NCI-H2107 treated with DMSO at 0.1 percent for 48 hours (cell line): ENCODE measurements at regions not wholly inside any gene's neighbourhood (a gene's known extent, or its start where the extent isn't known, plus 50 kb on each side); places are given as distances from the start of the nearest gene placed in this dataset.
"Not testable (repeated sequence)": the region's sequence is repeated elsewhere in the genome, so short reads cannot be mapped to it uniquely, and the experiment has no call there.

ENCODE experiments used
- DNase-seq: peaks from one replicate; lab custom pipeline; 2025; ENCODE audit not compliant: unreplicated experiment; lab: John Stamatoyannopoulos, UW

GRCh38 chr6:48638796-48639195, 527.8 kb upstream of the PTCHD4 start:
- not testable (repeated sequence) for DNase-seq

DNA sequence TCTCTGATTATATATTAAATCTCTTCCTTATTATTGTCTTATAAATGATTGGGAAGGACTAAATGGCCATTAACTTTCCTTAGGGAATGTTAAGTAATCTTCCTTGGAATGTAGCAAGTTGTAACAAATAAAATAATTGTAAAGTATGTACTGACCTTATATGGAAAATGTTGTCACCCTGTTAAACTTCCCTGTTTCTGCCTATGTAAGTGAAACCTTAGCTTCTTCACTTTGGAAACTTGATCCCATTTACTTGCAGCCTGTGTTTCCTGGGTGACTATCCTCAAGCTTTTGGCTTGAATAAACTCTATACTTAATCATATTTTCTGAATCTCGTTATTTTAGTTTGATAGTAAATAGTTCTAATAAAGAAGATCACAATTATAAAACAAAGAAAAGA, 519.5 kb upstream of the PTCHD4 start:
- DNase-seq, result no peak

- DNase-seq, result no peak
These were observed 517.3 kb upstream of the PTCHD4 start for GRCh38 chr6:48628316-48628715.

- DNase-seq, result no peak
These were observed 515.4 kb upstream of the PTCHD4 start for GRCh38 chr6:48626421-48626820.

DNA sequence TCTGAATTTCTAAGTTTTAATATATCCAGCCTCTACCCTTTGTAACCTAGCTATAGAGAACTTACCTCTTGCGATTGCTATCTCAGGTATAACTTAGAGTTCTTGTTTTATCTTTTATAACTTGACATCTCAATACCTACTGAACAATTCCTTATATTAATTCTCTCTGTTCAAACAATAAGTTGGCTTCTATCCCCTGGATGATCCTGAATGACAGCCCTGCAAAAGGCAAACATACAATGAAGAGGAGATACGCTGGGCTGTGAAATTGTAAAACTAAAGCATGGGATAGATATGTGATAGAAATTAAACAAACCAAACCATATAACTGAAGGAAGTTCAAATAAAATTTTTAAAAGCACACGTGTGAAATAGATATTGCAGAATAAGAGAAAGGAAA, 513.6 kb upstream of the PTCHD4 start:
- no peak for DNase-seq

GRCh38 chr6:48619771-48620170, 508.8 kb upstream of the PTCHD4 start:
- no peak for DNase-seq

- no peak for DNase-seq
These were observed 504.0 kb upstream of the PTCHD4 start for GRCh38 chr6:48615041-48615440.

- DNase-seq, result no peak
These were observed 503.3 kb upstream of the PTCHD4 start for GRCh38 chr6:48614326-48614725.

GRCh38 chr6:48613231-48613949, 502.4 kb upstream of the PTCHD4 start:
- DNase-seq, result no peak

DNA sequence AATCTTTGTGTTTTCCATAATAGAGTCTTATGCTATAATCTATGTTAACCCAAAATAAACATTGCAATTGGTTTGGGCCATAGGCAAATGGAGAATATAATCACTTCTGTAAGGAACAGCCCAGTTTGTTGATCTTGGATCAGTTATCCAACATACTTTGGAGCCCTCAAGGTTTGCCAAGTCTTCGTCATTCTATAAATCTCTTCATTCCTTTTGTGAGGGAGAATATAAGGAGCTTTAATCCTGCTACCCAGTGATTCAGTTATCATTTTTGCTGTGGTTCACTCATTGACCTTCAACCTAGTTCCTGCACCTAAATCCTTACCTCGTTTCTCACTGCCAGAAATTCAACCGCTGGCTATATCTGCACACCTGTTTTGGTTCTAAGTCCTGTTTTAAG, 500.3 kb upstream of the PTCHD4 start:
- DNase-seq, result no peak

- DNase-seq, result no peak
These were observed 499.8 kb upstream of the PTCHD4 start for GRCh38 chr6:48610846-48611245.

- DNase-seq, result no peak
These were observed 495.6 kb upstream of the PTCHD4 start for GRCh38 chr6:48606618-48607017.

- no peak for DNase-seq
These were observed 487.0 kb upstream of the PTCHD4 start for GRCh38 chr6:48597951-48598350.

GRCh38 chr6:48596830-48597229, 485.8 kb upstream of the PTCHD4 start:
- DNase-seq, result no peak

DNA sequence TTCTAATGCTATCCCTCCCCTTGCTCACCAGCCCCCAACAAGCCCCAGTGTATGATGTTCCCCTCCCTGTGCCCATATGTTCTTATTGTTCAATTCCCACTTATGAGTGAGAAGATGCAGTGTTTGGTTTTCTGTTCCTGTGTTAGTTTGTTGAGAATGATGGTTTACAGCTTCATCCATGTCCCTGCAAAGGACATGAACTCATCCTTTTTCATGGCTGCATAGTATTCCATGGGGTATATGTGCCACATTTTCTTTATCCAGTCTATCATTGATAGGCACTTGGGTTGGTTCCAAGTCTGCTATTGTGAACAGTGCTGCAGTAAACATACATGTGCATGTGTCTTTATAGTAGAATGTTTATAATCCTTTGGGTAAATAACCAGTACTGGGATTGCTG, 480.2 kb upstream of the PTCHD4 start:
- not testable (repeated sequence) for DNase-seq

- no peak for DNase-seq
These were observed 473.8 kb upstream of the PTCHD4 start for GRCh38 chr6:48584846-48585245.

DNA sequence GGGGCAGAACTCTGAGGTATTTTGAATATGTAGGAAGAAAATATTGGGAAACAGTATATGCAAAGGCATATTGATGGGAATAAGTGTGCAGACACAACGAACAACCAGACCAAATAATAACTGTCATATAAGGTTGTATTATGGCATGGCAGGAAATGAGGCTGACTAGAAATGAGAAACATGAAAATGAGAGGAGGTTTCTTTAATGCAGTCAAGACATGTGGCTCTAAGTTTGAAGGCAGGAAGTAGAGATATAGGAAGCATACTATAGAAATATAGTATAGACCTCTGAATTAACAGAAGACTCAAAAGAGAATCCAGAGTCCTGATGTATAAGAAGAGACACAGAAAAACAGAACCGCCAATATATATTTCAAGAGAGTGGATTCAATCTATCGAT, 459.7 kb upstream of the PTCHD4 start:
- DNase-seq, result no peak

DNA sequence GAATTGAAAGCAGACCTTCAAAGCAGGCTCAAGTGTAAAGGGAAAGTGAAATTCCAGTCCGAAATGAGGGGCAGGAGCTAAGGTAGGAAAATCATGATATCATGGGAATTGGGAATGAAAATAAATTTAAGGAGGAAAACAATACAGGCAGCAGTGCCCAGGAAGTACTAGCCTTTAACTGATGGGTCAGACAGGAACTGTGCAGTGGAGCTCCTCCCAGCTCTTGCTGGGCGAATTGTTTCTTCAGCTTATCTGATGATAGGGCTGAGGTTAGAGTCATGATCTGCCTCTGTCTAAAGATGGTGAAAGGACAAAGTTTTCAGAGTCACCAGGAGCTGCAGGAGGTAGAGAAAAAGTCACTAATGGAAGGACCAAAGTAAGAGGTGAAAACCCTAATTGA, 457.9 kb upstream of the PTCHD4 start:
- no peak for DNase-seq

DNA sequence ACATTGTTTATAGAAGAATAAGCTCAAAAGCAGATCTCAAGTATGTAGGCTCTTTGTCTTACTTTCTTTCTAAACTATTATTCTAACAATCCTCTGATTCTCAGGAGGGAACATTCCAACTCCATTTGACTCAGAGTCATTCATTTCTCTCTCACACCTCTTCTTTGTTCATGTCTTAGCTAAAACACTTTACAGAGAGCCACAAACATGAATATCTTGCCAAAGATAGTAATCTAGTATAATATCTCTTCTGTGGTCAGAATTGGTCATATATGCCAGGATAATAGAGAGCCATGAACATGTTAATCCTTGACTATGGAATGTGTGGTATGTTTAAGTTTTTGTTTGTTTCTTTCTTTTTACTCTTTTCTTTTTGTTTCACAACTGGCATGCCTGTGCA, 456.0 kb upstream of the PTCHD4 start:
- DNase-seq, result no peak

DNA sequence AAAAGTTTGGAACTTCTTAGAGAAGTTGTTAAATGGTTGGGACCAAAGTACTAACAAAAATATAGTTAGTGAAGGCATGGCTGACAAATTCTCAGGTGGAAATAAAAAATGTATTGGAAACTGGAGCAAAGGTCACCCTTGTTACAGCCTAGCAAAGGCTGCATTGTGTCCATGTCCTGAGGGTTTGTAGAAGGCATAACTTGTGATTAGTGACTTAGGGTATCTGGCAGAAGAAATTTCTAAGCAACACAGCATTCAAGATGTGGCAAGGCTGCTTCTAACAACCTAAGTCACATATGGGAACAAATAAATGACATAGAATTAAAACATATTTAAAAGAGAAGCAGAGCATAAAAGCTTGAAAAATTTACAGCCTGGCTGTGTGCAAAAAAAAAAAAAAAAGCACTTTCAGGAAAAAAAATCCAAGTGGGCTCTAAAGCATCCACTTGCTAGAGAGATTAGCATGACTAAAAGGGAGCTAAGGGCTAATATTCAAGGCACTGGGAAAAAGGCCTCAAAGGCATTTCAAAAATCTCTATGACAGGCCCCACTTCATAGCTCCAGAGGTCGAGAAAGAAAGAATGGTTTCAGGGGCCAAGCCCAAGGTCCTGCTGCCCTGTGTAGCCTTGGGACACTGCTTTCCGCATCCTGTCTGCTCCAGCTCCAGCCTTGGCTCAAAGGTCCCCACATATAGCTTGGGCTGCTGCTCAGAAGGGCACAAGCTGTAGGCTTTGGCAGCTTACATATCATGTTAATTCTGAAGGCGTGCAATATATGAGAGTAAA, 453.2 kb upstream of the PTCHD4 start:
- DNase-seq, result no peak

- DNase-seq, result no peak
These were observed 452.4 kb upstream of the PTCHD4 start for GRCh38 chr6:48563433-48563832.

GRCh38 chr6:48560408-48560807, 449.4 kb upstream of the PTCHD4 start:
- DNase-seq, result no peak
